ENCODE measurements at regions not wholly inside any gene's neighbourhood (a gene's known extent, or its start where the extent isn't known, plus 50 kb on each side); places are given as distances from the start of the nearest gene placed in this dataset.

DNA sequence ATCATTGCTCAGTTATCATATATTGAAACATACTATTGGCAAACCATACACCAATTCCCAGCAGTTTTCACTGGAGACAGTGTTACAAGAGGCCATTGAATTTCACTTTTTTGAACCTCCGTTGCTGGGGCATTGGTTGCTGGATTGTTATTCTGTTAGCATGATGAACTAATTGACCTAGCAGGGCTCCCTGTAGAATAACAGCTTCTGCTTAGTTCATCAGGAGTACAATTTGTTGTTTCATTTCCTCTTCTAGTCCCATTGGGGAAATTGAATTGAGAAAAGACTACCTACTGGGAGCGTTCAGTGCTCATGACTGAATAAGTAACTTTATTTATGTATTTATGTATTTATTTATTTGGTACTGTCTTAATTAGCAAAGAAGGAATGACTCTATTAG is 151.6 kb downstream of the SLIT2 start:
- Histone ChIP-seq H3K27me3 (ENCODE audit: control insufficient read depth in 1 of 2, insufficient read depth in 2 of 2, low read length in 1 of 2) (no peaks in the 10 kb centered on the region), H3K4me3 (ENCODE audit: low read length in 2 of 2) (no peak overlapping the region), H3K27ac (ENCODE audit: low read depth in 1 of 2, low read length in 2 of 2) (no peak overlapping the region), H3K9me3 (ENCODE audit: control insufficient read depth, low read length) (no peaks in the 10 kb centered on the region), H3K4me1 (ENCODE audit: control insufficient read depth in 1 of 2, insufficient read depth in 2 of 2, low read length in 2 of 2) (no peaks in the 10 kb centered on the region), H3K36me3 (ENCODE audit: control insufficient read depth in 1 of 2, insufficient read depth in 2 of 2, low read length in 1 of 2) (no peaks in the 10 kb centered on the region)
- whole genome bisulfite sequencing, 2 donors: 51 to 72% methylated on average over 2 of the region's 2 CpGs
- intact Hi-C loops (cut with DNase I): no loop called here
- DNase-seq (no peak), ATAC-seq (ENCODE audit: low FRiP score) (no peak)

DNA sequence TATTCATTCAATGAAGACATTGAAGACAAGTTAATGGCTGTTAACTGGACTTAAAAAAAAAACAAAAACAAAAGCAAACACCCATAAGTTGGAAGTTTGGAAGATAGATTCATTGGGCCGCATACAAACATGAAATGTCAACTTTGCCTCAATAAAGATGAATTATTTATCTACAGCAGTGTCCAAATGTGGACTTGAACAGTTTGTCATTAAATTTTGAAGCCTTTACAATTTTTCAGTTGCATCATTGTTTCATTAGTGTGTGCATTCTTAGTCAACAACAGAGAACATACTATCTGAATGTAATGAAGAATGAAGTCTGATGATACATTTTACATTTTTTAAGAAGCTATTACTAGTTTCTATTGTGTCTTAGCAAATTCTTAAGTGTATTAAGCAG is 152.1 kb downstream of the SLIT2 start:
- Histone ChIP-seq H3K4me1 (ENCODE audit: control insufficient read depth in 1 of 2, insufficient read depth in 2 of 2, low read length in 2 of 2) (no peaks in the 10 kb centered on the region), H3K9me3 (ENCODE audit: control insufficient read depth, low read length) (no peaks in the 10 kb centered on the region), H3K36me3 (ENCODE audit: control insufficient read depth in 1 of 2, insufficient read depth in 2 of 2, low read length in 1 of 2) (no peaks in the 10 kb centered on the region), H3K27ac (ENCODE audit: low read depth in 1 of 2, low read length in 2 of 2) (no peak overlapping the region), H3K4me3 (ENCODE audit: low read length in 2 of 2) (no peak overlapping the region), H3K27me3 (ENCODE audit: control insufficient read depth in 1 of 2, insufficient read depth in 2 of 2, low read length in 1 of 2) (no peaks in the 10 kb centered on the region)
- DNase-seq: no peak
- intact Hi-C loops (cut with DNase I): no loop called here
- no peak for ATAC-seq (ENCODE audit: low FRiP score)
- 99 to 100% methylated on average over 1 of the region's 1 CpG for WGBS, 2 donors

DNA sequence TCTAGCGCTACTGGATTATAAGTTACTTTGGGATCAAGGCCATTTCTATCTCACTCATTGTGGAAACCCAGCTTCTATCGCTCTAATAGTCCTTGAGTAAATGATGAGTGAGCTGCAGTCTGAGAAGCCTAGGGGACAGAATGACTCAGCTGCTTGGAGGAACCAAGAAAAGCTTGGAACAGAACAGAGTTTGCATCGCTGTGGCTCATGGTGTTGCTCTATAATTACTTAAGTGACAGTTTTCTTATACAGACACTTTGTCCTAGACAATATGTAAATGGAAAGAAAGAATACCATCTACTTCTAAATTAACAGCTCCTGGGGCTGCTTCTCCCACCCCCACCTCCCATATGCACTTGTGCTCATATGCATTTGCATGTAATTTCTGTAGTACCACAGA is 156.9 kb downstream of the SLIT2 start:
- Histone ChIP-seq H3K4me3 (ENCODE audit: low read length in 2 of 2) (no peak overlapping the region), H3K4me1 (ENCODE audit: control insufficient read depth in 1 of 2, insufficient read depth in 2 of 2, low read length in 2 of 2) (no peaks in the 10 kb centered on the region), H3K9me3 (ENCODE audit: control insufficient read depth, low read length) (no peaks in the 10 kb centered on the region), H3K27me3 (ENCODE audit: control insufficient read depth in 1 of 2, insufficient read depth in 2 of 2, low read length in 1 of 2) (no peaks in the 10 kb centered on the region), H3K27ac (ENCODE audit: low read depth in 1 of 2, low read length in 2 of 2) (no peak overlapping the region), H3K36me3 (ENCODE audit: control insufficient read depth in 1 of 2, insufficient read depth in 2 of 2, low read length in 1 of 2) (no peaks in the 10 kb centered on the region)
- intact Hi-C loops (cut with DNase I): no loop called here
- 6 to 10% methylated on average over 3 of the region's 3 CpGs for WGBS, 2 donors
- DNase-seq (no peak), ATAC-seq (ENCODE audit: low FRiP score) (peak; percentile 76)

DNA sequence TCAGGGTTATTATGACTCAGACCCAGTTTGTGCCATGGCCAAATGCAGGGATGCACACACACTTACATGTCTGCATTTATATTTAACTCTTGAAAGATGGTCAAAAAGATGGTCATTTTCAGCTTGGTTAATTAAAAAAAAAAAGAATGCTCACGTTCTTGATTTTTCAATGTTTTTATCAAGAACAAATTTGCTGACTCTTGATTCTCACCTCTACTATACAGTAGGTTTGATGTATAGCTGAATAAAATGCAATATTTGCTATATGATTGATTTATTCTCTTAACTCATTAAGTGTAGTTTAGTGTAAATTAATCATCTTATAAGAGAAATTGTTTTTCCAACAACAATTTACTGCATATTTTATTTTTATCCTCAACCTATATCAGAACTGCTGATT is 160.4 kb downstream of the SLIT2 start:
- WGBS, 2 donors: 81 to 83% methylated on average over 1 of the region's 1 CpG
- Histone ChIP-seq H3K27me3 (ENCODE audit: control insufficient read depth in 1 of 2, insufficient read depth in 2 of 2, low read length in 1 of 2) (no peaks in the 10 kb centered on the region), H3K9me3 (ENCODE audit: control insufficient read depth, low read length) (no peaks in the 10 kb centered on the region), H3K4me1 (ENCODE audit: control insufficient read depth in 1 of 2, insufficient read depth in 2 of 2, low read length in 2 of 2) (no peaks in the 10 kb centered on the region), H3K27ac (ENCODE audit: low read depth in 1 of 2, low read length in 2 of 2) (no peak overlapping the region), H3K36me3 (ENCODE audit: control insufficient read depth in 1 of 2, insufficient read depth in 2 of 2, low read length in 1 of 2) (no peaks in the 10 kb centered on the region), H3K4me3 (ENCODE audit: low read length in 2 of 2) (no peak overlapping the region)
- DNase-seq: no peak
- no peak for ATAC-seq (ENCODE audit: low FRiP score)
- intact Hi-C loops (cut with DNase I): loop anchor here in 1 of 2 donors (10.0 kb wide), 1 partner anchor 133 kb away; no protein-coding TSS in a partner anchor

DNA sequence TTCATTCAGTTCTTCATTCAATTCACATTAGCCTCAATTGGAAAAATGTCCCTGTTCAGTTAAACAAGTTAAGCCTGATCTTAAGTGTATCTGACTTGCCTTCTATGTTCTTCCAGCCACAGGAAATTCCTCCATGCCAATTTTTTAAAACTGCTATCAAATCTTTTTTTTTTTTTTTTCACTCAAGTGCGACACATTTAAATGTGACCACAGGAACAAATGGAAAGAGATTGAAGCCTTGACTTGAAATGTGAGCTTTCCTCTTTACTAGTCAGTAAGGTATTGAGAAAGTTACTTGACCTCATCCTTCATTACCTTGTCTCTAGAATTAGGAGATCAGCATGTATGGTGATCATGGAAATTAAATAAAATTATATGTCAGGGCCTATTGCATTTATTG is 165.1 kb downstream of the SLIT2 start:
- Histone ChIP-seq H3K4me3 (ENCODE audit: low read length in 2 of 2) (no peak overlapping the region), H3K9me3 (ENCODE audit: control insufficient read depth, low read length) (no peaks in the 10 kb centered on the region), H3K4me1 (ENCODE audit: control insufficient read depth in 1 of 2, insufficient read depth in 2 of 2, low read length in 2 of 2) (peaks cover 0 to 2% of the 10 kb centered on the region in 2 donors), H3K27ac (ENCODE audit: low read depth in 1 of 2, low read length in 2 of 2) (no peak overlapping the region), H3K27me3 (ENCODE audit: control insufficient read depth in 1 of 2, insufficient read depth in 2 of 2, low read length in 1 of 2) (no peaks in the 10 kb centered on the region), H3K36me3 (ENCODE audit: control insufficient read depth in 1 of 2, insufficient read depth in 2 of 2, low read length in 1 of 2) (no peaks in the 10 kb centered on the region)
- ATAC-seq (ENCODE audit: low FRiP score) (no peak), DNase-seq (no peak)
- intact Hi-C loops (cut with DNase I): loop anchor here in 1 of 2 donors (10.0 kb wide), 1 partner anchor 128 kb away; no protein-coding TSS in a partner anchor
- WGBS, 2 donors: 97 to 100% methylated on average over 1 of the region's 1 CpG

GRCh38 chr4:20418861-20419451 is 167.3 kb downstream of the SLIT2 start:
- no peaks in the 10 kb centered on the region for H3K27me3 ChIP-seq (ENCODE audit: control insufficient read depth in 1 of 2, insufficient read depth in 2 of 2, low read length in 1 of 2)
- H3K36me3 ChIP-seq (ENCODE audit: control insufficient read depth in 1 of 2, insufficient read depth in 2 of 2, low read length in 1 of 2): no peaks in the 10 kb centered on the region
- intact Hi-C loops (cut with DNase I): loop anchor here in 1 of 2 donors (10.0 kb wide), 1 partner anchor 126 kb away; no protein-coding TSS in a partner anchor
- H3K27ac ChIP-seq (ENCODE audit: low read depth in 1 of 2, low read length in 2 of 2): no peak overlapping the region
- H3K4me3 ChIP-seq (ENCODE audit: low read length in 2 of 2): peak overlapping the region; percentile 61 to 82
- ATAC-seq (ENCODE audit: low FRiP score): peak; percentile 78
- WGBS, 2 donors: 10 to 11% methylated on average over 4 of the region's 4 CpGs
- no peak for DNase-seq
- H3K4me1 ChIP-seq (ENCODE audit: control insufficient read depth in 1 of 2, insufficient read depth in 2 of 2, low read length in 2 of 2): peaks cover 0 to 2% of the 10 kb centered on the region in 2 donors
- no peaks in the 10 kb centered on the region for H3K9me3 ChIP-seq (ENCODE audit: control insufficient read depth, low read length)

DNA sequence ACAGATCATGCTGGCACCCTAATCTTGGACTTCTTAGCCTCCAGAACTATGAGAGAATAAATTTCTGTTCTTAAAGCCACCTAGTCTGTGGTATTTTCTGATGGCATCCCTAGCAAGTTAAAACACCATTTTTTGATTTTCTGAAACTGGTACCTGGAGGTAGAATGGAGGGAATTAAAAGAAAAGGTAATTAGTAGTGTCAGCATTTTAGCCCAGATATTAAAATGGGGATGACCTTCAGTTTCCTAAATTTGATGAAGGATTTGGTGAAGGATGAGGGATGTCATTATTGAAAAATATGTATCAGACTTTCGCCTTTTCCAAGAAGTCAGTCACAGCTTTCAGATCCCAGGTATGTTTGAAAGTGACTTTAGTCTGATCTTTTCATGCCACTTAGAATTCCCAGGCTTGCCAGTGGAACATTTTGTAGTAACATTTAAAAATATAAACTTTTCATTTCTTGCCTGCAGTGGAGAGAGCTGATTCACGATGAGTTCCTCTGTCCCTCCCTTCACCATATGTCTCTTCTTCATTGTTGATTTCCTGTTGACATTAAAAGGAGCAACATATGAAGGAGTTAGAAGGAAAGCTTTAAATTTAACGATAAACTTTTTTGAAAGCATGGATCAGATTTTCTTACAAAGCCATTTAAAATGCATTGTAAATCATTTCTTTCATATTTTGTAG is 169.4 kb downstream of the SLIT2 start:
- no peak for ATAC-seq (ENCODE audit: low FRiP score)
- WGBS, 2 donors: 79 to 82% methylated on average over 3 of the region's 3 CpGs

GRCh38 chr4:20421603-20421985 is 169.9 kb downstream of the SLIT2 start:
- Histone ChIP-seq H3K27me3 (ENCODE audit: control insufficient read depth in 1 of 2, insufficient read depth in 2 of 2, low read length in 1 of 2) (no peaks in the 10 kb centered on the region), H3K4me1 (ENCODE audit: control insufficient read depth in 1 of 2, insufficient read depth in 2 of 2, low read length in 2 of 2) (peaks cover 0 to 2% of the 10 kb centered on the region in 2 donors), H3K9me3 (ENCODE audit: control insufficient read depth, low read length) (no peaks in the 10 kb centered on the region), H3K4me3 (ENCODE audit: low read length in 2 of 2) (no peak overlapping the region), H3K36me3 (ENCODE audit: control insufficient read depth in 1 of 2, insufficient read depth in 2 of 2, low read length in 1 of 2) (no peaks in the 10 kb centered on the region), H3K27ac (ENCODE audit: low read depth in 1 of 2, low read length in 2 of 2) (no peak overlapping the region)
- intact Hi-C loops (cut with DNase I): loop anchor here in 1 of 2 donors (10.0 kb wide), 2 partner anchors 123 to 263 kb away; no protein-coding TSS in a partner anchor
- 52 to 54% methylated on average over 3 of the region's 3 CpGs for WGBS, 2 donors
- ATAC-seq (ENCODE audit: low FRiP score) (no peak), DNase-seq (no peak)

More for the DNA sequence above, 169.4 kb downstream of the SLIT2 start:
- DNase-seq: no peak
- Histone ChIP-seq H3K9me3 (ENCODE audit: control insufficient read depth, low read length) (no peaks in the 10 kb centered on the region), H3K27ac (ENCODE audit: low read depth in 1 of 2, low read length in 2 of 2) (no peak overlapping the region), H3K27me3 (ENCODE audit: control insufficient read depth in 1 of 2, insufficient read depth in 2 of 2, low read length in 1 of 2) (no peaks in the 10 kb centered on the region), H3K4me3 (ENCODE audit: low read length in 2 of 2) (no peak overlapping the region), H3K4me1 (ENCODE audit: control insufficient read depth in 1 of 2, insufficient read depth in 2 of 2, low read length in 2 of 2) (peaks cover 0 to 2% of the 10 kb centered on the region in 2 donors), H3K36me3 (ENCODE audit: control insufficient read depth in 1 of 2, insufficient read depth in 2 of 2, low read length in 1 of 2) (no peaks in the 10 kb centered on the region)
- intact Hi-C loops (cut with DNase I): loop anchor here in 1 of 2 donors (10.0 kb wide), 2 partner anchors 124 to 264 kb away; no protein-coding TSS in a partner anchor

- ATAC-seq (ENCODE audit: low FRiP score): peak; percentile 51
- H3K9me3 ChIP-seq (ENCODE audit: control insufficient read depth, low read length): no peaks in the 10 kb centered on the region
- H3K36me3 ChIP-seq (ENCODE audit: control insufficient read depth in 1 of 2, insufficient read depth in 2 of 2, low read length in 1 of 2): no peaks in the 10 kb centered on the region
- H3K27ac ChIP-seq (ENCODE audit: low read depth in 1 of 2, low read length in 2 of 2): no peak overlapping the region
- DNase-seq: no peak
- H3K27me3 ChIP-seq (ENCODE audit: control insufficient read depth in 1 of 2, insufficient read depth in 2 of 2, low read length in 1 of 2): no peaks in the 10 kb centered on the region
- WGBS, 2 donors: 44 to 51% methylated on average over 2 of the region's 2 CpGs
- intact Hi-C loops (cut with DNase I): loop anchor here in 1 of 2 donors (10.0 kb wide), 2 partner anchors 122 to 262 kb away; no protein-coding TSS in a partner anchor
- peaks cover 0 to 2% of the 10 kb centered on the region in 2 donors for H3K4me1 ChIP-seq (ENCODE audit: control insufficient read depth in 1 of 2, insufficient read depth in 2 of 2, low read length in 2 of 2)
- no peak overlapping the region for H3K4me3 ChIP-seq (ENCODE audit: low read length in 2 of 2)
Measured at GRCh38 chr4:20422398-20422797, 170.7 kb downstream of the SLIT2 start.
